SH-SY5Y (cell line): ENCODE measurements at regions not wholly inside any gene's neighbourhood (a gene's known extent, or its start where the extent isn't known, plus 50 kb on each side); places are given as distances from the start of the nearest gene placed in this dataset.

Experiments
- GATA2 ChIP-seq: IDR thresholded peaks from 2 replicates; pipeline ENCODE4 v1.6.1; 2011; ENCODE audit warnings: mild to moderate bottlenecking, low read depth, low read length
- GATA3 ChIP-seq: IDR thresholded peaks from 2 replicates; pipeline ENCODE4 v1.6.1; 2011; ENCODE audit warnings: low read depth, mild to moderate bottlenecking, low read length, moderate library complexity

DNA sequence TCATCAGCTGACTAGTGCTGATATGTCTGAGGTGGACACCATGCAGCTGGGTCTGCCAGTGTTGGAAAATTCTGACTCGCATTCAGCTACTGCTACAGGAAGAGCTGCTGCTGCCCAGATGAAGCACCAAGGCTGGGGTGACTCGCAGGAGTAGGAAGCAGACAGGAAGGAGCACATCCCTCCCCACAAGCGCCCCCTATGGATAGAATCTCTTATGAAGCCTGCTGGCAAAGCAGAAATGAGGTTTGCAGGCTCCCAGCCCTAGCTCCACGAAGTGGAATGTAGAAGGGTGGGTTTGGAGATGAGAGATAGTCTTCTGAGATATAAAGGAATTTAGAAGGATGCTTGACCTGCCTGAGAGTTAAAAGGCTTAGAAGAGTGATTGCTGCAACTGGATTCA lies 443.0 kb downstream of the ACTL7B start:
- TF ChIP-seq GATA2 (no peak), GATA3 (no peak)
